Sigmoid colon (tissue), 4 donors: ENCODE measurements at regions not wholly inside any gene's neighbourhood (a gene's known extent, or its start where the extent isn't known, plus 50 kb on each side); places are given as distances from the start of the nearest gene placed in this dataset.

Experiments
- CTCF ChIP-seq, 4 experiments: fragments of 450-650 bp in 3 of 4; fragments of 200-600 bp in 1 of 4; IDR thresholded peaks; one replicate each; pipeline ENCODE4 v1.5.1; 2016 to 2019; ENCODE audit warnings: antibody characterized with exemption in 4 of 4, mild to moderate bottlenecking in 3 of 4, moderate library complexity in 2 of 4
- POLR2A ChIP-seq, 2 donors: fragments of 450-650 bp; IDR thresholded peaks; one replicate each; pipeline ENCODE4 v1.6.1; 2016; ENCODE audit warnings: antibody characterized with exemption in 2 of 2, mild to moderate bottlenecking in 2 of 2, moderate library complexity in 2 of 2
- POLR2AphosphoS5 ChIP-seq, 4 donors: sonication (generic); formaldehyde crosslinking; IDR thresholded peaks; one replicate each; pipeline ENCODE4 v1.6.1; 2017; ENCODE audit warnings: antibody characterized with exemption in 4 of 4

GRCh38 chr10:5311617-5312016, 53.1 kb upstream of the UCN3 start:
- no peak for TF ChIP-seq POLR2A (IDR thresholded peaks at IDR 0.05)
- TF ChIP-seq CTCF (IDR thresholded peaks at IDR 0.05) = no peak
- TF ChIP-seq POLR2AphosphoS5 (IDR thresholded peaks at IDR 0.05) = no peak
